ENCODE measurements at regions not wholly inside any gene's neighbourhood (a gene's known extent, or its start where the extent isn't known, plus 50 kb on each side); places are given as distances from the start of the nearest gene placed in this dataset.

- Histone ChIP-seq H3K4me3 (no peak overlapping the region), H3K36me3 (no peaks in the 10 kb centered on the region), H3K9me3 (no peaks in the 10 kb centered on the region), H3K27ac (no peak overlapping the region), H3K4me1 (ENCODE audit: insufficient read depth) (no peaks in the 10 kb centered on the region), H3K27me3 (no peaks in the 10 kb centered on the region)
- no peak for TF ChIP-seq EP300 (IDR thresholded peaks at IDR 0.05)
- TF ChIP-seq POLR2A (IDR thresholded peaks at IDR 0.05): no peak
- TF ChIP-seq CTCF (IDR thresholded peaks at IDR 0.05): no peak
- intact Hi-C loops (cut with DNase I): no loop called here
- DNase-seq: no peak
- WGBS, 3 donors: 18 to 34% (median 18%) methylated on average over 8 of the region's 8 CpGs
These were observed 248.6 kb upstream of the TCERG1L start for GRCh38 chr10:131560166-131560565.

- H3K4me3 ChIP-seq: no peak overlapping the region
- no peaks in the 10 kb centered on the region for H3K36me3 ChIP-seq
- WGBS, 3 donors: 60 to 73% (median 65%) methylated on average over 15 of the region's 15 CpGs
- TF ChIP-seq CTCF (IDR thresholded peaks at IDR 0.05): no peak
- TF ChIP-seq EP300 (IDR thresholded peaks at IDR 0.05): no peak
- TF ChIP-seq POLR2A (IDR thresholded peaks at IDR 0.05): no peak
- DNase-seq: no peak
- H3K27ac ChIP-seq: no peak overlapping the region
- H3K27me3 ChIP-seq: no peaks in the 10 kb centered on the region
- intact Hi-C loops (cut with DNase I): no loop called here
- H3K9me3 ChIP-seq: no peaks in the 10 kb centered on the region
- H3K4me1 ChIP-seq (ENCODE audit: insufficient read depth): no peaks in the 10 kb centered on the region
These were observed 249.3 kb upstream of the TCERG1L start for GRCh38 chr10:131560706-131561355.

GRCh38 chr10:131561897-131562296 is 250.4 kb upstream of the TCERG1L start:
- WGBS, 3 donors: 76 to 82% (median 78%) methylated on average over 5 of the region's 5 CpGs
- Histone ChIP-seq H3K27ac (no peak overlapping the region), H3K4me3 (no peak overlapping the region), H3K4me1 (ENCODE audit: insufficient read depth) (no peaks in the 10 kb centered on the region), H3K36me3 (no peaks in the 10 kb centered on the region), H3K27me3 (no peaks in the 10 kb centered on the region), H3K9me3 (no peaks in the 10 kb centered on the region)
- TF ChIP-seq EP300 (IDR thresholded peaks at IDR 0.05) (no peak), POLR2A (IDR thresholded peaks at IDR 0.05) (no peak), CTCF (IDR thresholded peaks at IDR 0.05) (no peak)
- intact Hi-C loops (cut with DNase I): no loop called here
- no peak for DNase-seq

GRCh38 chr10:131563411-131563810 is 251.9 kb upstream of the TCERG1L start:
- DNase-seq: no peak

More at GRCh38 chr10:131563411-131563810, 251.9 kb upstream of the TCERG1L start:
- WGBS, 3 donors: 77 to 83% (median 77%) methylated on average over 2 of the region's 2 CpGs
- Histone ChIP-seq H3K4me3 (no peak overlapping the region), H3K27me3 (no peaks in the 10 kb centered on the region), H3K4me1 (ENCODE audit: insufficient read depth) (no peaks in the 10 kb centered on the region), H3K36me3 (no peaks in the 10 kb centered on the region), H3K27ac (no peak overlapping the region), H3K9me3 (no peaks in the 10 kb centered on the region)
- intact Hi-C loops (cut with DNase I): no loop called here
- no peak for TF ChIP-seq CTCF (IDR thresholded peaks at IDR 0.05)
- no peak for TF ChIP-seq POLR2A (IDR thresholded peaks at IDR 0.05)
- no peak for TF ChIP-seq EP300 (IDR thresholded peaks at IDR 0.05)
